ENCODE measurements at regions not wholly inside any gene's neighbourhood (a gene's known extent, or its start where the extent isn't known, plus 50 kb on each side); places are given as distances from the start of the nearest gene placed in this dataset.
A peak's percentile ranks its signal among the peaks of the same experiment; 100 is the strongest.

GRCh38 chr3:159866201-159866746 lies 122.4 kb upstream of the IL12A start:
- TF ChIP-seq CREB5 (CRISPR knock-in tag; IDR thresholded peaks at IDR 0.05; ENCODE audit: low read depth) (peak; percentile 72), PATZ1 (CRISPR knock-in tag; IDR thresholded peaks at IDR 0.05; ENCODE audit: borderline replicate concordance) (peak; percentile 73; the same call in 1 of the 2 replicates), ESRRG (CRISPR knock-in tag; IDR thresholded peaks at IDR 0.05) (no peak), ZC3H10 (CRISPR knock-in tag; IDR thresholded peaks at IDR 0.05) (no peak), TOX (CRISPR knock-in tag; IDR thresholded peaks at IDR 0.05; ENCODE audit: borderline replicate concordance) (peak; percentile 77), BACH2 (CRISPR knock-in tag; IDR thresholded peaks at IDR 0.05; ENCODE audit: borderline replicate concordance) (no peak), SNAI2 (CRISPR knock-in tag; IDR thresholded peaks at IDR 0.05) (no peak), ZNF565 (CRISPR knock-in tag; conservative IDR thresholded peaks at IDR 0.05; ENCODE audit: low read depth) (no peak)
- TF ChIP-seq, protein P1, sequence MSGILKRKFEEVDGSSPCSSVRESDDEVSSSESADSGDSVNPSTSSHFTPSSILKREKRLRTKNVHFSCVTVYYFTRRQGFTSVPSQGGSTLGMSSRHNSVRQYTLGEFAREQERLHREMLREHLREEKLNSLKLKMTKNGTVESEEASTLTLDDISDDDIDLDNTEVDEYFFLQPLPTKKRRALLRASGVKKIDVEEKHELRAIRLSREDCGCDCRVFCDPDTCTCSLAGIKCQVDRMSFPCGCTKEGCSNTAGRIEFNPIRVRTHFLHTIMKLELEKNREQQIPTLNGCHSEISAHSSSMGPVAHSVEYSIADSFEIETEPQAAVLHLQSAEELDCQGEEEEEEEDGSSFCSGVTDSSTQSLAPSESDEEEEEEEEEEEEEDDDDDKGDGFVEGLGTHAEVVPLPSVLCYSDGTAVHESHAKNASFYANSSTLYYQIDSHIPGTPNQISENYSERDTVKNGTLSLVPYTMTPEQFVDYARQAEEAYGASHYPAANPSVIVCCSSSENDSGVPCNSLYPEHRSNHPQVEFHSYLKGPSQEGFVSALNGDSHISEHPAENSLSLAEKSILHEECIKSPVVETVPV (CRISPR knock-in tag; IDR thresholded peaks at IDR 0.05), result peak; percentile 59; the same call in 1 of the 2 replicates

Measured in SK-N-SH treated with all-trans-retinoic acid at 6 μM for 48 hours (cell line).